Dedifferentiated amniotic fluid mesenchymal stem cell (primary cell): ENCODE measurements at regions not wholly inside any gene's neighbourhood (a gene's known extent, or its start where the extent isn't known, plus 50 kb on each side); places are given as distances from the start of the nearest gene placed in this dataset.

Experiments used
- DNase-seq: peaks from one replicate; pipeline ENCODE4 v3.0.0-alpha.2; 2016; ENCODE audit errors: extremely low spot score

- DNase-seq: no peak
Observed at GRCh38 chr15:39471785-39472574, 108.9 kb upstream of the THBS1 start.

- DNase-seq: peak; percentile 29
Observed at GRCh38 chr15:39472621-39473297, 108.1 kb upstream of the THBS1 start.

GRCh38 chr15:39473298-39473947, 107.5 kb upstream of the THBS1 start:
- DNase-seq: no peak

GRCh38 chr15:39474657-39475056, 106.2 kb upstream of the THBS1 start:
- DNase-seq: no peak

GRCh38 chr15:39478996-39479395, 101.9 kb upstream of the THBS1 start:
- no peak for DNase-seq

GRCh38 chr15:39479911-39480310, 101.0 kb upstream of the THBS1 start:
- DNase-seq: no peak

GRCh38 chr15:39482459-39482858, 98.4 kb upstream of the THBS1 start:
- no peak for DNase-seq

- no peak for DNase-seq
Observed at GRCh38 chr15:39486621-39487457, 94.0 kb upstream of the THBS1 start.

- DNase-seq: no peak
Observed at GRCh38 chr15:39487458-39487735, 93.5 kb upstream of the THBS1 start.

GRCh38 chr15:39488516-39488915, 92.4 kb upstream of the THBS1 start:
- no peak for DNase-seq

GRCh38 chr15:39488961-39489360, 91.9 kb upstream of the THBS1 start:
- no peak for DNase-seq

- DNase-seq: no peak
Observed at GRCh38 chr15:39491115-39491885, 89.6 kb upstream of the THBS1 start.

- DNase-seq: no peak
Observed at GRCh38 chr15:39491886-39492490, 88.9 kb upstream of the THBS1 start.

GRCh38 chr15:39493424-39494067, 87.3 kb upstream of the THBS1 start:
- no peak for DNase-seq

GRCh38 chr15:39494462-39494861, 86.4 kb upstream of the THBS1 start:
- DNase-seq: no peak

- peak; percentile 62 for DNase-seq
Observed at GRCh38 chr15:39495871-39496840, 84.7 kb upstream of the THBS1 start.

GRCh38 chr15:39497016-39497758, 83.7 kb upstream of the THBS1 start:
- DNase-seq: no peak

- DNase-seq: peak; percentile 28
Observed at GRCh38 chr15:39497759-39498565, 82.9 kb upstream of the THBS1 start.
